ENCODE measurements at regions not wholly inside any gene's neighbourhood (a gene's known extent, or its start where the extent isn't known, plus 50 kb on each side); places are given as distances from the start of the nearest gene placed in this dataset.

DNA sequence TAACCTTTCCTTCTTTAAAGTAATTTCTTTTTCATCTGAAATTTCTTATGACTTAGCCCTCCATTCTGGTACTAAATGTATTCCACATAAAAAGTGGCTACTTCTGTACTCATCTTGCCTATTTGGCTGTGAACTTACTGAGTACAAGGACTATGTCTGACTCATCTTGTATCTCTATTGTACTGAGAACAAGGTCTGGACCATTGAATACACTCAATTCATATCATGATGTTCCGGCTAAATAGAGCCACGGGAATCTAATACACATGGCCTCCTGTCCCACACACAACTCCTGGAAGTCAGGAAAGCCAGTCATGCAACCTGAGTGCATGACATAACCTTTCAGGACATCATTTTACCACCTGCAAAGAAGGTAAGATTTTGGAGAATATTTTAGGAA is 203.9 kb downstream of the PLK2 start:
- DNase-seq (ENCODE audit: low read depth), result no peak

DNA sequence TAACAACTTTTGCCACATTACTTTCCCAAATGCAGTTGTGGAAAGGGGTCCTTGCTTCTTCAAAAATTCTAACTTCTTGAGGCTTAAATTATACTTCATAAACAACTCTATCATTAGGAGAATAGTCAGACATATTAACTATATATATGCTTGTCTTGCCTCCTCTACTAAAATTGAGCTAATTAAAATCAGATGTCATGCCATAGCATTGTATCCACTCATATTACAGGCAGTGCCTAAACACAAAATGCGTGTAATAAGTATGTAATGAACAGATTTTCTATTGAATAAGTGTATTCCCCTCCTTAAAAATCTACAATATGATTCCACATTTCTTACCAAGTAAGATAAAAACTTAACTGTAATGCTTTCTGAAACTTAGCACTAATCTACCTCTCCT is 204.5 kb downstream of the PLK2 start:
- DNase-seq (ENCODE audit: low read depth), result no peak

DNA sequence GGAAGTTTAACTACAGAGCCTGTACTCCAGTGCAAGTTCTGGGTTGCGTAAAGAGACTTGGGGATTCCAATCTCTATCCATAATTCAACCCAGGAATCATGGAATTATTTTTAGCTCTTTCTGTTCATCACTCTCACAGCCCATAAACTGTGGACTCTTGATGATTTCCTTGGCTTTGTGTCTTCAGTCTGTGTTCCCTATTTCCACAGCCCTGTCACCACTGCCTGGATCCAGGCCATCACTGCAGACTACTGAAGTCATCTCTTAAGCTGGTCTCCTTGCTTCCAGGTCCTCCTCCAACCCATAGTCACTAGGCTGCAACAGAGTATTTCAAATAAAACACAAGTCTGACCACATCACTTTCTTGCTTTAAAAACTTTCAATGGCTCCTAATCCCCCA is 211.7 kb downstream of the PLK2 start:
- no peak for DNase-seq (ENCODE audit: low read depth)

DNA sequence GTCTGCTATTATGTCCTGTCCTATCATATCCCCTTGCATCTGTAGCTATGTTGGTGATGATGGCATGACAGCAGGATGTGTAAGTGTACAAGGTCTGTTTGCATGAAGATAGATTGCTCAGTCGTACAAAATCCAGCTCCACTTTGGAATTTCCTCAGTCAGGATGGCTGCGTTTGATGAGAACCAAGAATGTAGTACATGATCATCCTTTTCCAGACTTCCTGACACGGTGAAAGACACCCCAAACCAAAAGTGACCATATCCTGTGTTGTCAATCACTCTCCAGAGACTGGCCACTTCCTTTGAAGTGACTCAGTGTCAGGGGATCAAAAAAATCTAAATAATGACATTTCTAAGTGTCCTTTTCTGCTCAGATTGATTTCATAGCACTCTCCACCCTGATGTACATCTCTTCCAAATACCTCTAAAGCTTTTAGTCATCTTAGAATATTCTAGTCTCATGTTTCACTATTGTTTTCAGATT is 213.4 kb downstream of the PLK2 start:
- DNase-seq (ENCODE audit: low read depth), result no peak

DNA sequence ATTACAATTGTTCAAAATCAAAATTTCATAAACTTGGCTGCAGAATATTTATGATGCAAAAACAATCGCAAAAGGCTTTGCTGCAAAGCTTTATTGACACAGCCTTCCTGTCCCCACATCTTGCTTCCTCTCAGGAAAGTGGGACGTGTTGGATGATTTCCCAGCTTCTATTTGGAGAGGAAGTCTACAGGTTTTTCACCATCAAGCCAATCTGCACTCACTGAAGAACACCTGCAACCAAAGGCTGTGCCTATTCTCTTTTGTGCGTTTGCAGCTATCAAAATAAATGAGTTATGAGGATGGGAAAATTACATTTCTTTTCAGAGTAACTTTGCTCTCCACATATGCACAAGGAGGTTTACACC is 214.4 kb downstream of the PLK2 start:
- DNase-seq (ENCODE audit: low read depth), result no peak

DNA sequence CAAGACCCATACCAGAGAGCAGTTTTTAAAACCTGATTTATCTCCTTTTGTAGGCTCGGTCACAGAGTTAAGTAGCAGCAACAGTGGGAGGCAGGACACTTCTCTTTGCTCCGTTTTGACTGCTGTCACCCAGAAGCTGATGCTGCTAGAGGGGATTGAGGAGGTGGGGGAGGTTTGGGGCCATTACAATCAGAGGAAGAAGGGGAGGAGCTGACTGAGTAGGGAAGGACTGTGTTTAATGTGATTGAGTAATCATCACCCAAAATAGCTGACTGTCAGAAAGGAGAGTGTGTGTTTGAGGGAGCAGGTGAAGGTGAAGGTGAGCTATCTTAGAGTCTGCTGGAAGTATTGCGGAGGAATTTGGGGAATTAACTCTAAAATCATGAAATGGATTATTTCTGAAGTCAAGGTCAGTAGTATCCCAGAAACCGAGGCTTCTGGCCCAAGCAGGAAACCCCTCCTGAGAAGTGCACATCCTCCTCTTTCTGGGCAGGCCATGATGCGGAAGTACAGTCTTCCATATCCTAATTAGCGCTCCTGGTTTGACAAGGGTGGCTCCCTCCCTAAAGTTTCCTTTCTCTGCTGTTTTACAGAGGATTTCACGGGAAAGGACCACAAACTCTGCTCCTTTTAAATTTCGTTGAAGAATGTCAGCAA is 214.9 kb downstream of the PLK2 start:
- no peak for DNase-seq (ENCODE audit: low read depth)

DNA sequence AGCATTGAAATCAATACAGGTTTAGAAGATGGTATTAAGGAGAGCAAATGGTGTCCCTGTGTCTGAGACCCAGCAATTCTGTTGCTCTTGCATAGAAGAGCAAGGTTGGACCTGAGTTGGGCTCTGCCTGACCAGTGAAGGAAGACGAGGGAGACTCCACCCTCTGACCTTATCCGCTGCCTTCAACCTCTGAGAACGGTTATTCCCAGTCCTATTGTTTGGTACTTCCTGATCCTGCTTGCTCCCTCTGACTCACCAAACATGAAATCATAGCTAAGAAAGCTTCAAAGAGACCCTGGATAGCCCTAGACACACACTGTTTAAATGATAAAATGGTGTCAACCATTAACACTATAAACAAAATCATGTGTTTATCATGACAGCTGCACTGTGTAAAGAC is 218.5 kb downstream of the PLK2 start:
- DNase-seq (ENCODE audit: low read depth), result no peak

DNA sequence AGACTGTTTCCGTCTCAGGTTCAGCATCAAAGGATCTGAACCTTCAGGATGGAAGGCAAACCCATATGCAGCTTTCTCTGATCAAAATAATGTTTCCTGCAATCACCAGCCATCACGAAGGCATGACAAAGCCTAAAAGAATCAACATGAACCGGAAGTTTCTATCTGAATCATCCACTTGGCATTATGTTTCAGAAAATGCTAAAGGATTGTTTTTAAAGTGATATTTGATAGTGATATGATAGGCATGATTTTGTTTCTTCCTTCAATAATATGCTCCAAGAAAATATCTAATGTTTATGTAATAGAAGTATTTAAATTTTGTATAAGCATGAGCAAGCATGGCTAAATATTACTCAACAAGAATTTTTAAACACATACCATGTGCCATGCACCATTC is 219.6 kb downstream of the PLK2 start:
- DNase-seq (ENCODE audit: low read depth), result no peak

DNA sequence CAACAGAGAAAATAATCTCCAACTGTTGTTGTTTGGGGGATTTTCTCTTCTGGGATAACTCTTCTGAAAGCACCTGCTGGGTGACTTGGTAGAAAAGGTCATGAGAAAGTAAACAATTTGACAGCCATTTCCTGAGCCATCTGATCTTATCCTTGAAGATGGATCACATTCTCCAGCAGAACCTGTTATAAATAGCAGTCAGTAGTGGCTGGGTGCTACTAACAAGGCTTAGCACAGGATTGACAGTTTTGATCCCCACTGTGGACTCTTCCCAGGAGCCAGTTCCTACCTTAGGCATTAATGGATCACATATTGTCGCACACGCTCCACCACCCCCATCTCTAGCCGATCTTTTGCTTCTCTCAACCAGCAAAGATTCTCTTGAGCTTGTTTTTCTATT is 220.2 kb downstream of the PLK2 start:
- no peak for DNase-seq (ENCODE audit: low read depth)

DNA sequence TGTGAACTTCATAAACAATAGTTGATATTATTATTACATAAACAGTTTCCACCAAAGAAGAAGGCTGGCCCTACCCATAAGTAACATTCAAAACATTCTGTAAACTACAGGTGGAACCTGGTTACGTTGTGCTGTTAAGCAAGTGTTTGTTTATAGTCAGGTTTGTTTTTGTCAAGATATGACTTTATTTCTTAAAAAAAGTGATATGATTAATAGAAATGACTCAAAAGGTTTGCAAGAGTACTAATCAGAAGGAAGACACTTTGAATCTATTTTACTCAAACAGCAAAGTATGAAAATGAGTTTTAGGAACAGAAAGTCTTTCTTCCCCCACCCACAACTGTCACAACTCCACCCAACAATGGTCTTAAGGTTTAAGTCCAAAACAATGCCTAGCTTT is 220.8 kb downstream of the PLK2 start:
- no peak for DNase-seq (ENCODE audit: low read depth)

DNA sequence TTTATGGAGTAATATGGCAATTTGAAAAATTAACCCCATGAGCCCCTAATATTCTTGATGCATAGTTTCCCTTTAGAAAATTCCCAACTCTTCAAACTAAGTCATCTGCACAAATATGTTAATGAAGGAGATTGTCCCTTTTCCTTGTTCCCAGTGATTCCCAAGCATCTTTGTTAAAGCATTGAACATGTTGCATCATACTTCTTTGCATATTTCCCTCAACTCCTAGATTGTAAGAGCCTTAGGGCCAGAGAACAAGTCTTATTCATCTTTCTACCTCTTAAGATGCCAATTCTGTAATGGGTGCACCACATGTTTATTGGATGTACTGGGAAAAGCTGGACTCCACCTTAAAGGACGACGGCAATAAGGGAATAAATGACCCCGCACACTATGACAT is 223.4 kb downstream of the PLK2 start:
- no peak for DNase-seq (ENCODE audit: low read depth)

DNA sequence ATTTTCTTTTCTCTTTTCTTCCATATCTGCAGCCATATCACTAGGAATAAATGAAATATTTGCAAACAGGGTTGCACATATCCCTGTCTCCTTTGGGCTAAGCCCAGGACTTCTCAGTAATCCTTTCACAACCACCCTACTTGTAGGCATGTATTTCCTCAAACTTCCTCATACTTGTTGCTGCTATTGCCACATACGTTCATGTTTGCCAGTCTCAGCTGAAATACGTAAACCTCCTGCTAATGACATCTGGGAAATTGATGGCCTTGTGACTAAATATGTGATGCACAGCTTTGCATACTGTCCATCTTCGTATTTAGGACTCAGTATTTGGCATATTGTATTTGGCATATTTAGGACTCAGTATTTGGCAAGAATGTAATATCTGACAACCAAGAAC is 224.6 kb downstream of the PLK2 start:
- DNase-seq (ENCODE audit: low read depth), result no peak

DNA sequence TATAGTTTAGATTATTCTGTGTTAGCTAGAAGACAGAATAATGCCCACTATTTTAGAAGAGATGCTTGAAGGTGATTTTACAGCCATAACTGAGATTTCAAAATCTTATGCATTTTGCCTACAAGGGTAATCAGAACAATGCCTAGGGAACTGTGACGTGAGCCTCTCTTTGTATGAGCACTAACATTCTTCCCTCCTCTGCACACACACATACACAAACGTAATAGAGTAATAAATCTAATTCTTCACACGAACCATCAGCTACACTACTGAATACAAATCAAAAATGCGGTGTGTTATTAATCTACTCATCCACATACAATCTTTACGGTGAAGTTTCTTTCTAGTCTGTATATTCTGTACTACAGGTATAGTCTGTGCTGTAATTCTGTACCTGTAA is 227.8 kb downstream of the PLK2 start:
- no peak for DNase-seq (ENCODE audit: low read depth)

DNA sequence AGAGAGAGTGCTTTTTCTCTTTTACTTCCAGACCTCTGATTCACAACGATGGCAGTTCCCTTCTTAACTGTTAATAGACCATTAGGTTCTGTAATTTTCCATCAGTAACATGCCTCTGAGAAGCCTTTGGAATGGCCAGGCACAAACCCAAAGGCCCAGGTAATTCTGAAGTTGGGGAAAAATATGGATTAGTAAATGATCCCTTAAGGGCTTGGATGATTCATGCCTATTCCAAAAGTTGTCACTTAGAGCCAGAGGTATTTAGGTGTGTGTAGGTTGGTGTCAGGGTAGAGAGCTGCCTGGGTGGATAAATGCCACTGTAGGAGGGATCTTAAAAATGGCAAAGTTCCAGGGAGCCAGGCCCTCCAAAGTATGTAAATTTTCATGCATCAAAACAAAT is 228.8 kb downstream of the PLK2 start:
- DNase-seq (ENCODE audit: low read depth), result no peak

DNA sequence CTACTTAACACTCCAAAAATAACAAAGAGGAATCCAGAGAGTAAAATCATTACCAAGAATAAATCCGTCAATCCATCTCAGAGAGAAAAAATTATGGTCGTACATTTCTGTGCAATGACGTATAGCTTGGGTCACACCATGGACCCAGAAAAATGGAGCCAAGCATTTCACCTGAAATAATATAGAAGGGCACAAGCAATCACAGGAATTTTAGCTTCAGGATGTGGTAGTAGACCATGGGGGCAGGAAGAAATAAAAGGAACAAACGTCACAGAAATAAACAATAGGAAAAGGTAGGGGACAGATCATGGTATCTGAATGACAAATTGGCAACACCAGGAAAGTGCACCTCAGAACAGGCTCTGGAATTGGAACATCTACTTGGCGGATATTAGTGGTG is 231.0 kb downstream of the PLK2 start:
- DNase-seq (ENCODE audit: low read depth), result no peak

DNA sequence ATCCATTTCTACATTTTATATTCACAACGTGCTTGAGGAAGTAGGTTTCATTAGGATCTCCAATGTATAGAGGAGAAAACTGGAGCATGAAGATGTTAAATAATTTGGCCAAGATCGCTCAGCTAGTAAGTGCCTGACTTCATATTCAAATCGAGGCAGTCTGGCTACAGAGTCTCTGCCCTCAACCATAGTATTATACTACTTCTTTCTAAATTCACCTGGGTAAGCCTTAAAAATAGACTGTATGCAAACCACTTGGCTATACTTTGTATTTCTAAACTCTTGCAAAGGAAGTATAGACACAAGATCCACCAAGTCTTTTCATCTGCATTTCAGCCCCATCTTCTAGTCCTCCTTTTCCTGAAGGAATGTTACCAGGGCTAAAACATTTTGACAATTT is 232.0 kb downstream of the PLK2 start:
- no peak for DNase-seq (ENCODE audit: low read depth)

DNA sequence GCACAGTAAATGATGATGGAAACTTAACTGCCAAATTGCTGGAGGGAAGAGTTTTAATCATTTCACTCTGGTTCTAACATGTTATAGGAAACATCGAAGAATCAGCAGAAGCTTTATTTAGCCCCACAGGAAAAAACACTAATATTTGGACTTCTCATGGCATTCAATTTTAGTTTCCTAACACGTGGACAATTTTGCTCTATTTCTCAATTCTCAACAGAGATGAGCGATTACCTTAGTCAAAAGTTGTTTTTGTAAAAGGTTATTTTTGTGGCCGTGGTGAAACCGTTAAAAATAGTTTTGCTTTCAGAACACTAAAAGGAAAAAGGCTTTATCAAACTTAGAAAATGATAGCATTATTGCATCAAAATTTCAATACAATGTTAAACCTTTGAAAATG is 235.2 kb downstream of the PLK2 start:
- DNase-seq (ENCODE audit: low read depth), result no peak

DNA sequence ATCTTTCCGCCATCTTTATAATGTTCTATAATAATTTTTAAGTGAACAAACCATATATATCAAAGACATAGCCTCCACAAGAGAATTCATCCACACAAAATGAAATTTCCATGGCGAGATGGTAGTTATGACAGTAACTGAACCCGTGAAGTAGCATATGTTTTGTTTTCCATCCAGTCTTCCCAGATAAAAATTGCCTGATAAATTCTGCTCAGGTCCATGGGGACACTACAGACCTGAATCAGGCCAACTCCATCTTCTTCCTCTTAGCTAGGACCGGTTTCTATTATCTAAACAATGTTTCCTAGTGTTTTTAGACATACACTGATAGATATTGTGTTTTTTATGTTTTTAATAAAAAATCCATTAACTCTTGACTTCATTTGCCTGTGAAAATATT is 235.7 kb downstream of the PLK2 start:
- no peak for DNase-seq (ENCODE audit: low read depth)

DNA sequence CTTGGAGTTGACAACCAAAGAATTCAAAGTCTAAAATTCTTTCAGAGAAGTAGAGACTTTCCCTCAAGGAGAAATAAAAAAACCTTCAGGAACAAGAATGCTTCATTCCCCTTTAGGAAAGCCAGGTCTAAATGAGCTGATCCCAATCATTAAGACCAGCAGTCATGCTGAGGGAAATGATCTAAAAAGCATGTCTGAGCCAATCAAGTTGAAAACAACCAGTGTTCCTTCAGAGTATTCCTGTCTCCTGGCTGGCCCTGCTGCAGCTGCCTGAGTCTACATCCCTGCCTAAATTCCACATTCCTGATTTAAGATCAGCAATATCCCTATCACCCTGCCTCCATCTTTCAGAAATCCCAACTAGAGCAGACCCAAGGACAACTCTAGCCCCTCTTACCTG is 244.5 kb downstream of the PLK2 start:
- no peak for DNase-seq (ENCODE audit: low read depth)

DNA sequence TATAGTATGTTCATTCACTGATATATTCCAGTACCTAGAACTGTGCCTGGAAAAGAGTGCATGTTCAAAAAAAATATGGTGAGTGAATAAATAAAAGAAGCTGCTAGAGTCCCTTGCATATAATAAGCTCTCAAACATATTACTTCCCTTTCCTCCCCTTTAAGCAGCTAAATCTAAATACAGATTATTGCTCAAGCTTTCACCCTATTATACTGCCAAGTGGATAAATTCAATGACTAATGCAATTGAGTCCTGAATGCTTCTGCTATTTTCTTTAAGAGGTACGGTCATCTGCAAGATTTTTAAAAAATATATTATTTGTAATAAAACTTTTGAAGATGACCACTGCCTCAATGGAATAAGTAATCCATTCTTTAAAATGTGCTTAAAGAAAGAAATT is 248.4 kb downstream of the PLK2 start:
- no peak for DNase-seq (ENCODE audit: low read depth)

DNA sequence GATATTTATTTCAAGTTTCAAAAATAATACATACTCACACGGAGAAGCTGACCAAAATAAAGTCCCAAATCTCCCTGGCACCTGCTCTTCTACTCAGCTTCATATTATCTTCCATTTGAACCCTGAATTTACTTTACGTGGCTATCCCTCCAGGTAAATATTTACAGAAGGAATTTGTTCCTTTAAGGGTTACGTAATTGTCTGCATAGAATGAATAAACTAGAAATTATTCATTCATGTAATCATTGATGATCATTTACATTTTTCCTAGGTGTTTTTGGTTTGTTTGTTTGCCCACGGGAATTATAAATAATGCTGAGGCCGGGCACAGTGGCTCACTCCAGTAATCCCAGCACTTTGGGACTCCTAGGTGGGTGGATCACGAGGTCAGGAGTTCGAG is 251.2 kb downstream of the PLK2 start:
- no peak for DNase-seq (ENCODE audit: low read depth)

DNA sequence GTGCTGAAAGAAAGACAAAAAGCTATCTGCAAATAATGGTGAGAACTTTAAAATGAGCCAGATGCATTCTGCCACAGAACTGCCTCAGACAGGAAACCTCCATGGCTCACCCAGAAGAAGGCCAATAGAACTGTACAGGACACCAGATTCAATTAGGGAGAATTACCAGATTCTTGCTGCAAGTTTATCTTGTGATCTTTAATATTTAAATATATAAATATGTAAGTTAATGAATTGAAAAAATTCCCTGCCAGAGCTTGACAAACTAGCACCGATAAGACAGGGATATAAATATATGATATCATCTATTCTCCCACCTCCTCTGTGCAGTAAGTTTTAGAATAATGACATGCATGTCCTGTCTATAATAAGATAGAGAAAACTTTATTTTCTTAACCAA is 252.8 kb downstream of the PLK2 start:
- no peak for DNase-seq (ENCODE audit: low read depth)

DNA sequence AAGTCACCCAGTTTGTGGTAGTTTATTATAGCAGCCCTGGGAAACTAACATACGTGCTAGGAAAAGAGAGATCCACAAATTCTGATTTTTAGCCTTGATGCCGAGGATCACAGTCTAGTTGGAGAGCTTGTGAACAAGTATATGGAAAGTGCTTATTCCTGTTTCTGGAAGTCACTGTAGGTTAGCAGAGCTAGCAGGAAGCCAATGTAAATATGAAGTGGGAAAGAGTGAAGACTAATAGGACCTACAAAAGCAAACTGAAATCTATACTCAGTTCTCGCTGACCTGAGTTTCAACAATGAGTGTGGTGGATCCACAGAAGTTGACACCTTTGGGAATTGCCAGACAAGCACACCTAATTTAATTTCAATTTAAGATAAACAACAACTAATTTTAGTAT is 254.9 kb downstream of the PLK2 start:
- DNase-seq (ENCODE audit: low read depth), result no peak

DNA sequence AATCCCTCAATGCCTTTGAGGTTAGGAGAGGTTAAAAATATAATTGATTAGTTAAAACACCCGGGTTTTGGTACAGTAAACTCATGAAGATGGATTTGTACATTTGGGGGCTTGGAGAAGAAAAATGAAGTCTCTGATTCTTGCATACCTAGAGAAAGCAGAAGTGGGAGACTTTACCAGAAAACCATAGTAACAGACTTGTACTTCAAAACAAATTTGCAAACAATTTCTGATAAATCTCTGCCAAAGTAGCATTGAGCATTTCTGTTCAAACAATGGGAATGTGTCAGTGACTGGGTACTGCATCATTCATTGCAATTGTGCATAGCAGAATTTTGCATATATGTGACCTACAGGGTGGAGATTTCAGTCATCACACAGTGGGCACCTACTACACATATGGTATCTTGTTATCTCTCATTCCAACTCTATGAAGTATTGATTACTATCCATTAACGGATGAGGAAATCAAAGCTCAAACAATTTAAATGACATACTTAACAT is 256.9 kb downstream of the PLK2 start:
- no peak for DNase-seq (ENCODE audit: low read depth)

Measured in stimulated activated CD8-positive, alpha-beta memory T cell treated with anti-CD3 and anti-CD28 coated beads, Interleukin-12 subunit alpha, Interleukin-12 subunit beta, amount 100 ng/mL, for 1 hour (primary cell).